ENCODE measurements at regions not wholly inside any gene's neighbourhood (a gene's known extent, or its start where the extent isn't known, plus 50 kb on each side); places are given as distances from the start of the nearest gene placed in this dataset.
A peak's percentile ranks its signal among the peaks of the same experiment; 100 is the strongest.

DNA sequence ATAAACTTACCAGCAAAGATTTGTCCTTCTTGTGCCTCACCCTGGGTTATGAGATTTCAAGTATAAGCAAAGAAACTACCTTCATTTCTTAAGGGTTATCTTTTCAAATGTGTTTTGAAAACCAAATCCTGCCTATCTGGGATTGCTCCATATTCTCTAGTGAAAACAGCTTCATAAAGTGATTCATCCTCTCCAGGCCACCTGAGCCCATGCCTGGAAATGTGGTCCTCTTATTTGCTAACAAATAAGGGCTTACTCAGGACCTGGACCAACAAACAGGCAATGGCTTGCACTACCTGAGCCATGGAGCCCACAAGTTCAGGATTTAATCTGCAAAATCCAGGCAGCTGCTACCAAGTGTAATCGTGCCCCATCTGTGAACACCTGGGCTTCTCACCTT lies 234.4 kb upstream of the RBBP8 start:
- Histone ChIP-seq H2AFZ (ENCODE audit: insufficient read depth, low read depth, low read length, poor library complexity, severe bottlenecking) (no peak overlapping the region), H3K4me2 (replicated peaks; ENCODE audit: extremely low read depth, low read length, poor library complexity, severe bottlenecking) (no peak overlapping the region), H3K27me3 (ENCODE audit: control insufficient read depth in 2 of 2, insufficient read depth in 2 of 2, low read length in 2 of 2) (no peaks in the 10 kb centered on the region), H4K20me1 (ENCODE audit: insufficient read depth, low read length) (no peaks in the 10 kb centered on the region), H3K4me3 (replicated peaks in 1 of 3; ENCODE audit: low read depth in 2 of 3, low read length in 3 of 3) (no peak overlapping the region), H3K36me3 (replicated peaks in 1 of 2; ENCODE audit: control insufficient read depth in 1 of 2, insufficient read depth in 2 of 2, low read length in 2 of 2) (no peaks in the 10 kb centered on the region), H3K9ac (ENCODE audit: insufficient read depth, low read length, poor library complexity, severe bottlenecking) (no peak overlapping the region), H3K9me3 (replicated peaks in 1 of 2; ENCODE audit: control insufficient read depth in 1 of 2, insufficient read depth in 1 of 2, low read length in 2 of 2) (no peaks in the 10 kb centered on the region), H3K79me2 (ENCODE audit: insufficient read depth, low read length) (no peaks in the 10 kb centered on the region), H3K4me1 (ENCODE audit: control insufficient read depth in 1 of 2, insufficient read depth in 2 of 2, low read length in 2 of 2) (no peaks in the 10 kb centered on the region), H3K27ac (ENCODE audit: low read depth in 1 of 2, low read length in 2 of 2) (no peak overlapping the region)
- H3K27ac Mint-ChIP-seq = no peak overlapping the region
- DNase-seq = no peak
- peaks cover 0 to 3% (median 0%) of the 10 kb centered on the region in 3 donors for H3K27me3 Mint-ChIP-seq (ENCODE audit: low read depth in 3 of 3)
- TF ChIP-seq, protein P1, sequence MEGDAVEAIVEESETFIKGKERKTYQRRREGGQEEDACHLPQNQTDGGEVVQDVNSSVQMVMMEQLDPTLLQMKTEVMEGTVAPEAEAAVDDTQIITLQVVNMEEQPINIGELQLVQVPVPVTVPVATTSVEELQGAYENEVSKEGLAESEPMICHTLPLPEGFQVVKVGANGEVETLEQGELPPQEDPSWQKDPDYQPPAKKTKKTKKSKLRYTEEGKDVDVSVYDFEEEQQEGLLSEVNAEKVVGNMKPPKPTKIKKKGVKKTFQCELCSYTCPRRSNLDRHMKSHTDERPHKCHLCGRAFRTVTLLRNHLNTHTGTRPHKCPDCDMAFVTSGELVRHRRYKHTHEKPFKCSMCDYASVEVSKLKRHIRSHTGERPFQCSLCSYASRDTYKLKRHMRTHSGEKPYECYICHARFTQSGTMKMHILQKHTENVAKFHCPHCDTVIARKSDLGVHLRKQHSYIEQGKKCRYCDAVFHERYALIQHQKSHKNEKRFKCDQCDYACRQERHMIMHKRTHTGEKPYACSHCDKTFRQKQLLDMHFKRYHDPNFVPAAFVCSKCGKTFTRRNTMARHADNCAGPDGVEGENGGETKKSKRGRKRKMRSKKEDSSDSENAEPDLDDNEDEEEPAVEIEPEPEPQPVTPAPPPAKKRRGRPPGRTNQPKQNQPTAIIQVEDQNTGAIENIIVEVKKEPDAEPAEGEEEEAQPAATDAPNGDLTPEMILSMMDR (IDR thresholded peaks at IDR 0.05) = no peak
- no peaks in the 10 kb centered on the region for H3K4me1 Mint-ChIP-seq
- WGBS (ENCODE audit: insufficient coverage) = 100% methylated on average over 1 of the region's 1 CpG
- H3K4me3 Mint-ChIP-seq = no peak overlapping the region
- H3K9me3 Mint-ChIP-seq = peaks cover 0 to 4% (median 0%) of the 10 kb centered on the region in 7 donors
- H3K36me3 Mint-ChIP-seq = no peaks in the 10 kb centered on the region
- intact Hi-C loops (cut with micrococcal nuclease) = no loop called here

DNA sequence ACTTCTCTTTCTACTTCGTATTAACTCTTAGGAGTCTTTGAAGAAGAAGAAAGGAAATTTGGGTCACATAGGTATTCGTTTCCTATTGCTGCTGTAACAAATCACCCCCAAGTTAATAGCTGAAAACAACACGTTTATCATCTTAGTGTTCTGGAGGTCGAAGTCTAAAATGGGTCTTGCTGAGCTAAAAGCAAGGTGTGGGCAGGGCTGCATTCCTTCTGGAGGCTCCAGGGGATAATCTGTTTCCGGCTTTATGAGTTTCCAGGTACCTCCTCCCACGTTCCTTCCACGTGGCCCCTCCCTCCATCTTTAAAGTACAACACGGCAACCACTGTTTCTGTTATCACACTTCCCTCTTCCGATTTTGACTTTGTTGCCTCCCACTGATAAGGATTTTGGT lies 233.5 kb upstream of the RBBP8 start:
- peaks cover 0 to 4% (median 0%) of the 10 kb centered on the region in 7 donors for H3K9me3 Mint-ChIP-seq
- H3K27me3 Mint-ChIP-seq (ENCODE audit: low read depth in 3 of 3) = peaks cover 0 to 3% (median 0%) of the 10 kb centered on the region in 3 donors
- Histone ChIP-seq H3K4me3 (replicated peaks in 1 of 3; ENCODE audit: low read depth in 2 of 3, low read length in 3 of 3) (no peak overlapping the region), H3K36me3 (replicated peaks in 1 of 2; ENCODE audit: control insufficient read depth in 1 of 2, insufficient read depth in 2 of 2, low read length in 2 of 2) (no peaks in the 10 kb centered on the region), H3K9ac (ENCODE audit: insufficient read depth, low read length, poor library complexity, severe bottlenecking) (no peak overlapping the region), H3K4me1 (ENCODE audit: control insufficient read depth in 1 of 2, insufficient read depth in 2 of 2, low read length in 2 of 2) (no peaks in the 10 kb centered on the region), H3K27ac (ENCODE audit: low read depth in 1 of 2, low read length in 2 of 2) (no peak overlapping the region), H3K4me2 (replicated peaks; ENCODE audit: extremely low read depth, low read length, poor library complexity, severe bottlenecking) (no peak overlapping the region), H3K27me3 (ENCODE audit: control insufficient read depth in 2 of 2, insufficient read depth in 2 of 2, low read length in 2 of 2) (no peaks in the 10 kb centered on the region), H4K20me1 (ENCODE audit: insufficient read depth, low read length) (no peaks in the 10 kb centered on the region), H3K79me2 (ENCODE audit: insufficient read depth, low read length) (no peaks in the 10 kb centered on the region), H3K9me3 (replicated peaks in 1 of 2; ENCODE audit: control insufficient read depth in 1 of 2, insufficient read depth in 1 of 2, low read length in 2 of 2) (no peaks in the 10 kb centered on the region), H2AFZ (ENCODE audit: insufficient read depth, low read depth, low read length, poor library complexity, severe bottlenecking) (no peak overlapping the region)
- intact Hi-C loops (cut with micrococcal nuclease) = loop anchor here in 1 of 2 donors (10.0 kb wide), 1 partner anchor 705 kb away; no protein-coding TSS in a partner anchor
- 91% methylated on average over 6 of the region's 9 CpGs for WGBS (ENCODE audit: insufficient coverage)
- H3K4me1 Mint-ChIP-seq = no peaks in the 10 kb centered on the region
- no peak for DNase-seq
- TF ChIP-seq, protein P1 (IDR thresholded peaks at IDR 0.05) = no peak
- H3K27ac Mint-ChIP-seq = peak overlapping the region in 1 of 7 donors; percentile 47
- H3K4me3 Mint-ChIP-seq = no peak overlapping the region
- H3K36me3 Mint-ChIP-seq = no peaks in the 10 kb centered on the region

Measured in CD14-positive monocyte (primary cell).